ENCODE measurements at regions not wholly inside any gene's neighbourhood (a gene's known extent, or its start where the extent isn't known, plus 50 kb on each side); places are given as distances from the start of the nearest gene placed in this dataset.

DNA sequence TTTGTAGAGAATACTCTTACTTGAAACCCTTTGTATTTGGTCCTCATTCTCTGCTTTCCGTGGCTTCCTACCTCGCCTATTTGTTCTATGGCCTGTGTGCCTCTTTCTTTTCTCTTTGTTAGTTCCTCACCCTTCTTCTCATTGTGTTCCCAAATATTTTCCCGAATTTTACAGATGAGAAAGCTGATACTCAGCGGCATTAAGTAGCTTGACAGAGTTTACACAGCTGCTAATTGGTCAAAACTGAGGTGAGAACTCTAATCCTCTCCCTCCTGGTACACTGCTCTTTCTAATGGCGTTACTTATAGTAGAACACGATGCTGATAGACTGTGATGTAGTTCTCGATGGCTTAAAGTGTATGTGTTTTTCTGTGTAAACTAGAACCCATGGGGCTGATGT lies 80.7 kb upstream of the HDAC9 start:
- no peak for DNase-seq (ENCODE audit: low spot score)

DNA sequence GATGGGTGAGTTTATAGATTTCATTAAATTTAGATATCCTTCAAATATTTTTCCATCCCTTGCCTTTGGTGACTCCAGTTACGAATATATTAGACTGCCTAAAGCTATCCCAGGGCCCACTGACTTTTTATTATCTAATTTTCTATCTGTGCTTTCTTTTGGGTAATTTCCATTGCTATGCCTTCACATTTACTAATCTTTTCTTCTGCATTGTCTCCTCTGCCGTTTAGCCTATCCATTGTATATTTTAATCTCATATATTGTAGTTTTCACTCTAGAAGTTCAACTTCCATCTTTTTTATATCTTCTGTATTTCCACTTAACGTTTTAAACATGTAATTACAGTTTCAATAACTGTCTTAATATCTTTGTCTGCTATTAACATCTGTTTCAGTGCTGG lies 78.6 kb upstream of the HDAC9 start:
- DNase-seq (ENCODE audit: low spot score) = no peak

DNA sequence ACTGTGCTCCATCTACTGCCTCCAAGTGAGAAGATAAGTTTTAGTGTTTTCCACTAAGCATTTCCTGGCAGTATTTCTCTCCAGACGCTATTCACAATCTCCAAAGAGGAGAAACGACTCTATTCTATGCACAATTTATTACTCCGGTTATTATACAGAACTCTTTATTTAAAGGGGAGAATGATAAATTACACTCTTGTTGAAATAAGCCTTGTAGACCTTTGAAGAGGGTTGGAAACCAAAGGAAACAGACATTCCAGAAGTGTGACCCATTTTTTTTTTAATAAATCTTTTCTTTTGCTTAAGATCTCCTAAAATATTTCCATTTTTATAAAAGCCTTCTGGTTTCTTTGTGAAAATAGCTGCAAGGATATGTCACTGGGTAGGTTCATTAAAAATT lies 76.1 kb upstream of the HDAC9 start:
- no peak for DNase-seq (ENCODE audit: low spot score)

DNA sequence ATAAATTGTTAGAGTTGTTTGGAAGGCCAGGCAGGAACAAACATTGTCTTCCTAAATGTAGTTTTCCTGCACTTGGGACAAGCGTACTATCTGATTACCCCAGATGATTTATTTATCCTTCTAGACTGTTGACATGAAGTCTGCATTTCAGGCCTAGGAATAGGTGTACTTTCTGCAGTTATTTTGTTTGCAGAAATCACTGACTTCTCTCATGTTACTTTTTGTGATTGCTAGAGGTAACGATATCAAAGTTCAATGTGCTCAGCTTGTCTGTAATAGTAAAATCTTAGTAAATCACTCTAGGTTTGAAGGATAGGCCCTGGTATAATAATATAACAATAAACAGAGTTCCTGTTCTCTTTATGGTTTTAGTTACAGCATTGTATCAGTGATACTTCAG lies 75.4 kb upstream of the HDAC9 start:
- DNase-seq (ENCODE audit: low spot score) = no peak

GRCh38 chr7:18420748-18421147 lies 74.8 kb upstream of the HDAC9 start:
- DNase-seq (ENCODE audit: low spot score) = no peak

DNA sequence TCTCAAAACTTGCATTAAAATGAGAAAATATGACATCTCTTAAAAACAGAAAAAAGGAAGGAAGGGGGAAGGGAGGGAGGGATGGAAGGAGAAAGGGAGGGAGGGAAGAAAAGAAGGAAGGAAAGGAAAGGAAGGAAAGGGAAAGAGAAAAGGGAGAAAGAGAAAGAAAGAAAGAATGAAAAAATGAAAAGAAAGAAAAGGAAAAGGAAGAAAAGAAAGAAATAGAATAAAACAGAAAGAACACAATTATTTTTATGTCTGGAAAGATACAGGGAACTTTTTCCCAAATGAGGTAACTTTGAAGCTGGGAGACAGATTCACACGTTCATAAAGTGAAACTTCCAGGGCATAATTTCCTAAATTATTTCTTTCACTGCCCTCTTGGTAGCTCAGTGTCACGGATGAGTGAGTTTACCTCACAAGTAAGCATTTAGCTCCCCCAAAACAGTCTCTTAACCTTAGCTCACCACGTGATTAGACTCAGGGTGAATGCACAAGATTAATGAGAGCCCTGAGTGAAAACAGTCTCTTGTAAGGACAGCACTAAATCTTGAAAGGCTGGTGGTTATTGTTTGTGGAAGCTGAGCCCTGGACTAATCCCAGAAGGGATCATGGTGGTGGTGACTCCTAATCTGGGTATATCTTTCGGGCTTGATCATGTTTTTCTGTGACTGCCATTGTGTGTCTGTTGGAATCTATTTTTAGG lies 74.1 kb upstream of the HDAC9 start:
- DNase-seq (ENCODE audit: low spot score) = no peak

- no peak for DNase-seq (ENCODE audit: low spot score)
Measured at GRCh38 chr7:18425227-18425626, 70.3 kb upstream of the HDAC9 start.

GRCh38 chr7:18425838-18426445 lies 69.6 kb upstream of the HDAC9 start:
- DNase-seq (ENCODE audit: low spot score) = no peak

DNA sequence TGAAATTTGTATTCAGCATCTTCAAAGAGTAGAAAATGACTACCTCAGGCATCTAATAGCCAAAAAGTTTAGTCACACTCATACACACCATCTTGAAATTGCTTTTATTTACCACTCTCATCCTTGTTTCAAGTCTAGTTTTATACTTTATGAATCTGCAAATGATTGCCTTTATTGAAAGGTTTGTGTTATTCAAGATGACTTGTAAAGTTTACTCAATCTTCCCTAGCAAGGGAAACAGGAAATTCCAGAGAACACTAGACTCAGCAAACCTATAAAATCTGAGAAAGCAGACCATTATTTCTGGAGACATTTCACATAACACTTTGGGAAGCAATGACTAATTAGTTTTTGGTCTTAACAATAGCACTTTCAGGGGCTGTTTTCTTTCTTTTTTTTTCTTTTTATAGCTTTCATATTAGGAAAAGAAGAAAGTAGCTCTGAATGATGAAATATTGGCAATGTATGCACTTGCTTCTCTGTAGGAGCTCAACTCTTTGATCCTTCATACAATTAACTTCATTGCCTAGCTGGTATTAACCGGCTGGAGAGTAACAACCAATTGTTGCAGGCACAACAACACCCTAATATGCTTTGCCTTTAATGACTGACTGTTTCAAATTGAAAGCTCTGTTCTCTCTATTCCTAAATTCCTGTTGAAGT lies 68.9 kb upstream of the HDAC9 start:
- DNase-seq (ENCODE audit: low spot score) = no peak

GRCh38 chr7:18429547-18429946 lies 66.0 kb upstream of the HDAC9 start:
- DNase-seq (ENCODE audit: low spot score) = no peak

GRCh38 chr7:18430810-18431209 lies 64.7 kb upstream of the HDAC9 start:
- no peak for DNase-seq (ENCODE audit: low spot score)

DNA sequence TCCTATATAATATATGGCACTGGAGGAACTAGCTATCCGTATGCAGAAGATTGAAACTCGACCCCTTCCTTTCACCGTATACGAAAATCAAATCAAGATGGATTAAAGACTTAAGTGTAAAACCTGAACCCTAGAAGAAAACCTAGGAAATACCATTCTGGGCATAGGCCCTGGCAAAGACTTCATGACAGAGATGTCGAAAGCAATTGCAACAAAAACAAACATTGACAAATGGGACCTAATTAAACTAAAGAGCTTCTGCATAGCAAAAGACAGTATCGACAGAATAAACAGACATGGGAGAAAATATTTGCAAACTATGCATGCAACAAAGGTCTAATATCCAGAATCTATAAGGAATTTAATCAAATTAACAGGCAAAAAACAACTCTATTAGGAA lies 61.4 kb upstream of the HDAC9 start:
- no peak for DNase-seq (ENCODE audit: low spot score)

GRCh38 chr7:18437101-18437500 lies 58.4 kb upstream of the HDAC9 start:
- DNase-seq (ENCODE audit: low spot score) = no peak

- no peak for DNase-seq (ENCODE audit: low spot score)
Measured at GRCh38 chr7:18440934-18441333, 54.6 kb upstream of the HDAC9 start.

- DNase-seq (ENCODE audit: low spot score) = no peak
Measured at GRCh38 chr7:18444826-18445225, 50.7 kb upstream of the HDAC9 start.

GRCh38 chr7:18445483-18445882 lies 50.1 kb upstream of the HDAC9 start:
- no peak for DNase-seq (ENCODE audit: low spot score)

All from CD4-positive, alpha-beta T cell treated with Interleukin-15 for 4 hours (primary cell).